ENCODE measurements at regions not wholly inside any gene's neighbourhood (a gene's known extent, or its start where the extent isn't known, plus 50 kb on each side); places are given as distances from the start of the nearest gene placed in this dataset.

DNA sequence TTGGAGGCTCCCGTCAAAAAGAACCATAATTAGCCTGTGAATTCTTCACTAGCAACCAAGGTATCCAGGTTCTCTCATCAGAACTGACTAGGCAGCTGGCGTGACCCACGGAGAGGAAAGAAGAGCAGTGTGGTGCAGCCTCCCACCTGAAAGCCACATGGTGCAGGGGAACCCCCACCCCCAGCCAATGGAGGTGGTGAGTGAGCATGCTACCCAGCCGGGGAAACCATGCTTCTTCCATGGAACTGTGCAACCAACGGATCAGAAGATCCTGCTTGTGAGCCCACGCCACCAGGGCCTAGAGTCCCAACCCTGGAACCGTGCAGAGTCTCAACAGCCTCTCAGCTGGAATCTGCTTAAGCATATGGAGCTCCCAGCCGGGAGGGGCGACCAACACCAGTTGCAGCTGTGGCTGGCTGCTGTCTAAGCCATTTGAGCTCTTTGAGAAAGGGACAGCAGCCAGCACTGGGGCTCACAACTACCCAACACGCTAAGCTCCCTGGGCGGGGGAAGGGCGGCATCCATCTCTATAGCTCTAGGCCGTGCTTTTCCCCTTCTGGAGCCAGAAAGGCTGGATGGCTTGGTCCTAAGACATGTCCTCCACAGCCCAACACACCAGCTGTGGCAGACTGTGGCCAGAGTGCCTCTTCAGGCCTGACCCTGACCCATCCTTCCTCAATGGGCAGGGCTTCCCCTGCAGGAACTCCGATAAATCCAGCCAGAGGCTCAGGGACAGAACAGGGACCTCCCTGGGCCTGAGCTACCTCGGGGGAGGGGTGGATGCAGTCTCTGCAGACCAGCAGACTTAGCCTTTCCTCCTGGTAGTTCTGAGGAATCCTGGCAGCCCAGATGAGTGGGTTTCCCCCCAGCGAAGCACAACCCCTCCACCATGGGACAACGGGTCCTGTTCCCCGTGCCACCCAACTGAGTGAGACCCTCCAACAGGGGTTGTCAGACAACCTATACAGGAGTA, 151.4 kb upstream of the NXPH2 start:
- H2BK120ac ChIP-seq (ENCODE audit: low read depth, low read length, poor library complexity, severe bottlenecking), result no peak overlapping the region

More for the DNA sequence above, 151.4 kb upstream of the NXPH2 start:
- H3K23me2 ChIP-seq (ENCODE audit: insufficient read length, low read depth, low read length, poor library complexity, severe bottlenecking), result no peaks in the 10 kb centered on the region
- no peak overlapping the region for H2AFZ ChIP-seq (ENCODE audit: low read length)
- H3K79me1 ChIP-seq (ENCODE audit: insufficient read depth, low read depth, low read length, poor library complexity, severe bottlenecking), result no peaks in the 10 kb centered on the region
- DNase-seq, result no peak
- H3K18ac ChIP-seq (ENCODE audit: insufficient read length, low read depth, low read length), result peak overlapping the region; percentile 11
- Mint-ChIP-seq H3K4me1 (peaks cover 0 to 5% of the 10 kb centered on the region in 2 experiments; a peak in 2 of 4 replicates), H3K27ac (no peak overlapping the region), H3K27me3 (ENCODE audit: low read depth) (no peaks in the 10 kb centered on the region), H3K4me3 (no peak overlapping the region), H3K9me3 (peaks cover 0 to 2% of the 10 kb centered on the region in 2 experiments; a peak in 1 of 5 replicates), H3K36me3 (ENCODE audit: insufficient read depth in 1 of 3, low read depth in 3 of 3) (no peaks in the 10 kb centered on the region)
- no peak overlapping the region for H4K91ac ChIP-seq (ENCODE audit: insufficient read length, low read depth, low read length)
- H2BK5ac ChIP-seq (ENCODE audit: insufficient read length, low read length), result no peak overlapping the region
- no peaks in the 10 kb centered on the region for H3K79me2 ChIP-seq (ENCODE audit: insufficient read depth, low read length)
- H3K4ac ChIP-seq (ENCODE audit: low read depth, low read length), result no peak overlapping the region
- H3K27ac ChIP-seq (ENCODE audit: insufficient read length, low read depth, low read length), result no peak overlapping the region
- H3K14ac ChIP-seq (ENCODE audit: insufficient read depth, low read length), result no peak overlapping the region
- H3K9me3 ChIP-seq (ENCODE audit: control insufficient read depth, low read depth, low read length), result no peaks in the 10 kb centered on the region
- no peak overlapping the region for H4K5ac ChIP-seq (ENCODE audit: insufficient read length, low read depth, low read length)
- no peak overlapping the region for H4K8ac ChIP-seq (replicated peaks; ENCODE audit: insufficient read length, low read depth, low read length)
- H2AK5ac ChIP-seq (ENCODE audit: insufficient read length, low read length), result no peak overlapping the region
- H3T11ph ChIP-seq (ENCODE audit: low read length), result no peak overlapping the region
- H3K4me2 ChIP-seq (ENCODE audit: insufficient read depth, insufficient read length, low read length), result no peak overlapping the region
- H3K27me3 ChIP-seq (ENCODE audit: insufficient read depth, low read length), result no peaks in the 10 kb centered on the region
- H2BK12ac ChIP-seq (ENCODE audit: insufficient read length, low read depth, low read length), result no peak overlapping the region
- no CpG with 5 or more reads among the region's 18 CpGs for WGBS (ENCODE audit: extremely low coverage, insufficient read length, low lambda C conversion rate)
- H3K23ac ChIP-seq (ENCODE audit: insufficient read length, low read depth, low read length), result no peak overlapping the region
- no peak overlapping the region for H2BK20ac ChIP-seq (ENCODE audit: low read depth, low read length, poor library complexity, severe bottlenecking)
- H3K56ac ChIP-seq (ENCODE audit: insufficient read length, low read depth, low read length), result no peak overlapping the region
- H3K4me1 ChIP-seq (ENCODE audit: insufficient read depth, low read length), result 0 out of 2 replicates have a peak, but pooled peaks cover 2% of the 10 kb centered on the region
- TF ChIP-seq, protein P1, sequence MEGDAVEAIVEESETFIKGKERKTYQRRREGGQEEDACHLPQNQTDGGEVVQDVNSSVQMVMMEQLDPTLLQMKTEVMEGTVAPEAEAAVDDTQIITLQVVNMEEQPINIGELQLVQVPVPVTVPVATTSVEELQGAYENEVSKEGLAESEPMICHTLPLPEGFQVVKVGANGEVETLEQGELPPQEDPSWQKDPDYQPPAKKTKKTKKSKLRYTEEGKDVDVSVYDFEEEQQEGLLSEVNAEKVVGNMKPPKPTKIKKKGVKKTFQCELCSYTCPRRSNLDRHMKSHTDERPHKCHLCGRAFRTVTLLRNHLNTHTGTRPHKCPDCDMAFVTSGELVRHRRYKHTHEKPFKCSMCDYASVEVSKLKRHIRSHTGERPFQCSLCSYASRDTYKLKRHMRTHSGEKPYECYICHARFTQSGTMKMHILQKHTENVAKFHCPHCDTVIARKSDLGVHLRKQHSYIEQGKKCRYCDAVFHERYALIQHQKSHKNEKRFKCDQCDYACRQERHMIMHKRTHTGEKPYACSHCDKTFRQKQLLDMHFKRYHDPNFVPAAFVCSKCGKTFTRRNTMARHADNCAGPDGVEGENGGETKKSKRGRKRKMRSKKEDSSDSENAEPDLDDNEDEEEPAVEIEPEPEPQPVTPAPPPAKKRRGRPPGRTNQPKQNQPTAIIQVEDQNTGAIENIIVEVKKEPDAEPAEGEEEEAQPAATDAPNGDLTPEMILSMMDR (conservative IDR thresholded peaks at IDR 0.05), result no peak
- H3K9ac ChIP-seq (ENCODE audit: extremely low read depth, insufficient read length, low read length), result no peak overlapping the region
- H4K20me1 ChIP-seq (ENCODE audit: control insufficient read depth, insufficient read depth, insufficient read length), result no peaks in the 10 kb centered on the region
- no peak overlapping the region for H2BK15ac ChIP-seq (ENCODE audit: low read depth, low read length)
